GM19023 (cell line): ENCODE measurements at regions not wholly inside any gene's neighbourhood (a gene's known extent, or its start where the extent isn't known, plus 50 kb on each side); places are given as distances from the start of the nearest gene placed in this dataset.
A peak's percentile ranks its signal among the peaks of the same experiment; 100 is the strongest.

Source experiments
- ATAC-seq: cut with Tn5 transposase; IDR thresholded peaks from one replicate; pipeline ENCODE4 v1.9.1; 2021; ENCODE audit warnings: mild to moderate bottlenecking, moderate library complexity; ENCODE audit not compliant: unreplicated experiment

- ATAC-seq = no peak
These were observed 264.6 kb downstream of the TMEM167A start for GRCh38 chr5:82812575-82812974.

GRCh38 chr5:82811490-82811889, 265.7 kb downstream of the TMEM167A start:
- ATAC-seq = no peak

DNA sequence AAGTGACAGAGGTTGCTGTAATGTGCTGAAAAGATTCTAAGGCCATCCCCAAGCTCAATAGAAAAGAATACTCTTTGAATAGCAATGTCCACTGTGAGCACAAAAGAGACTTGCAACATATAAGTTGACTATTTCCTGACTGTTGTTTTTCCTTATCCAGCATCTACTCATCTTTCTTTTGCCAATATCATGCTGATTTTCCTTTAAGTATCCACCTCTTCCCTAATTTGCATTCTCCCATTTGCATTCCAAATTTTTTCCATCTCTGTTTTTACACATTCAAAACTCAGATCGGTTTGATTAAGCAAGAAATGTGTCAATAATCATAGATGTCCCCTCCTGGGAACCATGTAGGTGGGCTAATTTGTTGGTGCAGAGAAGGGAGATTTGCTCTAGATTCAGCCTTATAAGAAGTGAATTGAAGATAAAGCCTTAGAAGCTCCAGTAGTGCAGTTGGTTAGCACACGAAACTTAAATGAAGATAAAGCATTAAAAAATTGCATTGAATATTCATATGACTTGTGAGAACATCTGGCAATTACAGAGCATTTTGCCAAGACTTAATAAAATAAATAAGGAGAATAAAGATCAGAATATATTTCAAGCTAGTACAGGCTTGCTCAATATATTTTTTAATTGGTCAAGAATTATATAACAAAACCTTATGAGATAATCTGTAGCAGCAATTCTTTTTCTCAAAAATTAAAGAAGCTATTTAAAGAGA, 267.6 kb downstream of the TMEM167A start:
- no peak for ATAC-seq

DNA sequence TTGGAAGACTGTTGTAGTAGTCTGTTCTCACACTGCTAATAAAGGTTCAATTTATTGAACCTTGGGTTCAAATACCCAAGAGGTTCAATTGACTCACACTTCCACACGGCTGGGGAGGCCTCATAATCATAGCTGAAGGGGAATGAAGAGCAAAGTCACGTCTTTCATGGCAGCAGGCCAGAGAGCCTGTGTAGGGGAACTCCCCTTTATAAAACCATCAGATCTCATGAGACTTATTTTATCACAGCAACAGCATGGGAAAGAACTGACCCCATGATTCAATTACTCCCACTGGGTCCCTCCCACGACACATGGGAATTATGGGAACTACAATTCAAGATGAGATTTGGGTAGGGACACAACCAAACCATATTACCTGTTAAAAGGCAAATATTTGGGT, 268.2 kb downstream of the TMEM167A start:
- ATAC-seq = no peak

DNA sequence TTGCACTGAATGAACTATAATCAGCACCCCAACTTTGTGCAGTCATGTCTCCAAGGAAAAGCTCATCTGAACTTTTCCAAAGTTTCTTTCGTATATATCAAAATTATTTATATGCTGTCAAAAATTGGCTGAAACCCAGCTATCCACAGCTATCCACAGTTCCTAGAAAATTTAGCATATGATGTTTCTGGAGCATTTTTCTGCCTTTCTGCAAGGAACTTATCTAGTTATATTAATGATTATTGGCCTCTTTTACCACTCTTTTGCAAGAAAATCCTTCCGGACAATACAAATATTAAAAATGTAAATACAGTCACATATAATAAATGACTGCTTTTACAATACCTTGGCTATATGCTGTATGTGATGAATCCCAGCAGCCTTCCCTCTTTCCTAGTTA, 270.2 kb downstream of the TMEM167A start:
- ATAC-seq = no peak

DNA sequence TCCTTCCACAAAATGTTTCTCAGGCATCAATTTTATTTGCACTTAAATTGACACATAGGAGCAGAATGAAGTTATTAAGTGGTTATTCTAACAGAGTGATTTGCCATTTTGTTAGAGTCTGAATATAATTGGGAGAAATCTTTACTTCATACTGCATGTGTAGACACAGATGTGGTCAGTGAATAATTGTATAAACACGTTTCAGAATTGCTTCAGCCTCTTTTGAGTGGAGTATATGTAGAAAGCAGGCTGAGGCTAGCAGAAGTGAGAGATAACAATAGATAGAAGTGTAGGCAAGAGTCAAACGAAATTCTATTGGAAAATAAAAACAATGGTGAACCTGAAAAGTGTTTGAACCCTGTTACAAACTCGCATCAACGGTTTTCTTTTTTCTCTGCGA, 270.7 kb downstream of the TMEM167A start:
- ATAC-seq = no peak

DNA sequence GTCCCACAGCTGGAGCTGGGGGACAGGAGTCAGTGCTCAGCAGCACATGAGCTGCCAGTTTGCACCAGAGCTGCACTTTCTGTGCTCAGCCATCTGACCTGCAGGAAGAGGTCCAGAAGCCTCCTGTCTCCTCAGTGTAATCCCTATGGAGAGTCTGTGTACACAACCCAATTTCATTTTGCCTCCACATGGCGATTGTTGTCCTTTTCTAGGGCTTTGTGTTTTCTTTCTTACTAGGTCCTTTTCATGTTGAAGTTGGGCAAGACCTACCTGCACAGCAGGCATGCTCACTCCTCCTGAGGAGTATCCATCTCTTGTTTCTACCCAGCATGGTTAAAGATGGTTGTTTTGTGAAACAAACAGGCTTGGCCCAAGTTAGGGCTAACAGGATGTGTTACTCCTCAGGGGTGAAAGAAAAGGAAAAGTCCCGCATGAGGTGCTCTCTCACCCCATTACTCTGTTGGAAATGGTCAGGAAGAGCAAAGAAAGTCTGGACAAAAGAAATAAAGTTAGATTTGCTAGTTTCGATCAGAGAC, 273.0 kb downstream of the TMEM167A start:
- ATAC-seq = no peak

- peak; percentile 55 for ATAC-seq
These were observed 274.2 kb downstream of the TMEM167A start for GRCh38 chr5:82802954-82803353.

DNA sequence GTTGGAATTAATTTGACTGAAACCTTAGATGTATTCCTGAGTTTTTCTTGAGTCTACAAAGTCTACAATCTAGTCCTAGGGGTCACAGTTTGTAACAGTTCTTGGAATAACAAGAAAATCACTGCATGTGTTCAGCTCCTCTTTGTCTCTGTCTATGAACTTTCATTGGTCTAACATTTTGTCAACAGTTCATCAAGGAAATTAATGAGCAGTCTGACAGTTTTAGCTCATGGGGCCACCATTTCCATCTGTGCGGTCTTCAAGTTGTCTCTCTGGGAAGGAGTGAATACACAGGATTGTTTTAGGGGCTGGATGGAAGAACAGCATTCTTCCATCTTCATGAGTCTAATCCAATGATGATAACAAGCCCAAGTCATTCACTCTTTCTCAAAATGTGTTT, 276.4 kb downstream of the TMEM167A start:
- no peak for ATAC-seq

DNA sequence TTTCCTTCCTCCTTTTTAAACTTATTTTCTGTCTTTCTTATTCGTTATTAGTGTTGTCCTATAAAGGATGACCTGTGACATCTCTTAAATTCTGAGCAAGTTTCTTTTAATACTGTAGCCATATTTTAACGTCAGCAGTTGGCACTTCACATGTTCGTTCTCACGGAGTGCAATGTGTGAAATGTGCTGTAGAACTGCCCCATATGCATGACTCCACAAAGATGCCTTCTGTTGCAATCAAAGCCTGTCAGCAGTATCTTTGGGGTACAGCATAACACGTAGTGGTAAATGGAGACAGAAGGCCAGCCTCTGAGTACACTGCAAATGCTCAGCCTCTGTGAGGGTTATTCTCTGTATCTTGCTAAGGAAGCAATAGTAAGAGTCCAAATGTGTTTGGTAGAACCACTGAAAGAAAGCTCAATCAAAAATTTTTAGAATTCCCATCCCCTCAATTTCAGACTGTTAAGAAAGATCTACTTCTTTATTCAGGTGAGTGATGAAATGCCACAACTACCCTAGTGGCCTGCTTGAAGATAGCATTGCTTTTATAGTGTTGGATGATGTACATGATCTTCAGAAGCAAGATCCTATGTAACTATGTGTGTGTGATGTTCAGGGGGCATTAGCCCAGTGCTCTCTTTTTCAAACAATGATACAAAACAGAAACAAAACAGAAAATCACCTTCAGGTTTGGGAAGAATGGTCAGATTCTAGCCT, 277.7 kb downstream of the TMEM167A start:
- no peak for ATAC-seq

DNA sequence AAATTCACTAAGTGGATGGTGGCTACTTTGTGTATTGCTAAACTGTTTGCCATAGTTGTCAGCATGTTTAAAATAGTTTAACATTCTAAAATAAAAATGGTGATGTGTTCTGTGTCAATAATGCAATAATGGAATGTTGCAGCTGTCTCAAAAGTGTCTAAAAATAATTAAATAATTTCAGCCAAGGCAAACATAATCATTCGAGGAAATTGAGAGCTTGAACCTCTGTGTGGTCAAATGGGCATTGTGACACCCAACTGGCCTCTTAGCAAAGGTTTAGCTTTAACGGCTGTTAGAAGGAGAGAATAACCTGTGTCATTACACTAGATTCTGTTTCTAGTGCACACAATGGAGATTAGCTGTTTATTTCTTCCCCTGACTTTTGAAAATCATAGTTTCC, 278.5 kb downstream of the TMEM167A start:
- ATAC-seq = no peak

DNA sequence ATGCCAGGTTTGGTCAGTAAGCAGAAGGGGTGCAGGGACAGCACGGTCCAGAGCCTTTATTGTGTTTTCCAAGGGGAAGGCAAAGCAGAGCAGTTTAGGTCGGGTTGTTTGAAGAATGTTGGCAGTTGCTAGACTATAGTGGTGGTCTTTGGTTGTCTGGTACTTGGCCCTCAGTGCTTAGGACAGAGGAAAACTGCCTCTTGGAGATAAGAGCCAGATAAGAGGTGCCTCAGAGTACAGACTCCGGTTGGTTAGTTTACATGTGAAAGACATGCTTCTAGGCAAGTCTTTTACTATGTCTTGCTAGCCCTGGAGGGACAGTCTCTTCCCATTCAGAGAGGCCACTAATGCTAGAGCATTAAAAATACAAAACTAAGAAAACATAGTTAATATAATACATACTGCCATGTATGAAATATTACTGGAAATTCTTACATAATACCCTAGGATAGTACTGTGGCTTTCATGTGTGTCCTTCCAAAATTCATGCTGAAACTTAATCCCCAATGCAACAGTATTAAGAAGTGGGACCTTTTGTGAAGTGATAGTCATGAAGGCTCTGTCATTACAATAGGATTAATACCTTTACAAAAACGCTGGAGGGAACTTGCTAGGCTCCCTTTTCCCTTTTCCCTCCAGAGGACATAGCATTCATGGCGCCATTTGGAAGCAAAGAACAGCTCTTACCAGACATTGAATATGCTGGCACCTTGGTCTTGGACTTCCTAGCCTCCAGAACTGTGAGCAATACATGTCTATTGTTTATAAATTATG, 280.4 kb downstream of the TMEM167A start:
- no peak for ATAC-seq

- ATAC-seq = no peak
These were observed 282.3 kb downstream of the TMEM167A start for GRCh38 chr5:82794876-82795275.

- no peak for ATAC-seq
These were observed 283.3 kb downstream of the TMEM167A start for GRCh38 chr5:82793808-82794419.

DNA sequence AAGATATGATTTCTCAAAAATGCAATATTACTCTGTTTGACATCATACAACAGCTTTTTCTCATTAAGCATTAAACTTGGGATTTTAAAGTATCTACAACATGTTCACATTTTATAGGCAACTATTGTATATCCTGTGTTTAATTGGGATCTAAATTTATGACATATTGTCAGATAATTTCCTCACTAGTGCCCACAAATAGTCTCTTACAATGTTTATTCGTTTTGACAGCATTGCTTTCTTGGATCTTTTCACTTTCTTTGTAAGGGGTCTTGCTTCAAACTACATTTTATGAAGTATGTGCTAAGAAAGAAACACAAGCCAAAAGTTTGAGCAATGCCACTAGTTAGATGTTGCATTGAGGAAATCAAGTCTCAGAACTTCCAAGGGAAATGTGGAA, 285.1 kb downstream of the TMEM167A start:
- ATAC-seq = no peak

DNA sequence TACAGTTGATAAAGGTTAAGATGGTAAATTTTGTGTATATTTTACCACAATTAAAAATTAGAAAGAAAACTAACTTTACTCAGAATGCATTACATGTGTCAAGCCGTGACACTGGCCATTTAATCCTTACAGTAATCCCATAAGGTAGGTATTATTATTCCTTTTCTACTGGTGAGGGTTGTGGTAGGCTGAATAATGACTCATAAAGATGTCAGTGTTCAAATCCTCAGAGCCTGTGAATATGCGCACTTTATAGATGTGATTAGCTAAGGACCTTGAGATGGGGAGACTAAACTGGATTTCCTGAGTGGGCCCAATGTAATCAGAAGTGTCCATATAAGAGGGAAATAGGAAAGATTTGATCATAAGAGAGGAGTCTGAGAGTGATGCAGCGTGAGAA, 288.1 kb downstream of the TMEM167A start:
- ATAC-seq = no peak

DNA sequence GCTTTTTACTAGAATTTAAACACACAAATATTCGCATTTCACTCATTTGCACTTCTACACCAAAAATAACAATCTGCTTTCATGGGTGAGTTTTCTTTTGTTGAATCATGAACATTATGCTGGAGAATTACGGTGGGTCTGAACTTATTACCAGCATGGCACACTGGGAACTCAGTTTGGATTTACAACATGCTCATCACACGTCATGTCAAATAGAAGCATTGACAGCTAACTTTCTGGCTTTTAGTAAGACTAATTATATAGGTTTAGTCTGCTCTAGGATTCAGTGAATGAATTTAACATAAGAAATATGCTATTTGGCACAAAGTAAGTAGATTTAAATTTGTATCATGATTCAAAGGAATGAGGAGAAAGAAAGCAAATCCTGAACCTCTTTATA, 290.4 kb downstream of the TMEM167A start:
- ATAC-seq = no peak

DNA sequence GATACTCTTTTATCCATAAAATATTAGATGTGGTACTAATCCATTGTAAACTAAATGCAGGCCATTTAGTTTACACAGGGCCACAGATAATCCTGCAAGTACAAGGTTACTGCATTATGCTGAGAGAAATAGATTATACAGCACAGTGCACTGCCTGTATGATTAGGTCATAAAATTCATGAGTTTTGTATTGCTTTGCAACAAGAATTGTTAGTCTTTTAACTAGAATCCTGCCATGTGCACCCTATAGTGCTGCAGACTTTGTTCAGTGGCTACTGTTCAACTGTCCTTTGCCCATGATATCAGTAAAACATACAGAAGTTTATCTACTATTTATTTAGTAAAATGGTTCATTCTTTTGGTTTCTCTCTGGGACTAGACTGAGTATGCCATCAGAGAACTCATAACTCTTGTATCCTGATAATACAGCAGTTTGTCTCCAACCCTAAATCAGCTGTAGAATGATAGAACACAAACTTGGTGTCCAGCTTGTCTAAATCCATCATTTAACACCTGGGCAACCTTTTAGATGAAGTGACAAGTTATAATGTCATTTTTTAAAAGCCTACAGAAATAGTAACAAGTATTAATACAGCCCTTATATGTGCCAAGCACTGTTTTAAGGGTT, 291.2 kb downstream of the TMEM167A start:
- no peak for ATAC-seq

GRCh38 chr5:82785456-82785855, 291.7 kb downstream of the TMEM167A start:
- ATAC-seq = no peak

DNA sequence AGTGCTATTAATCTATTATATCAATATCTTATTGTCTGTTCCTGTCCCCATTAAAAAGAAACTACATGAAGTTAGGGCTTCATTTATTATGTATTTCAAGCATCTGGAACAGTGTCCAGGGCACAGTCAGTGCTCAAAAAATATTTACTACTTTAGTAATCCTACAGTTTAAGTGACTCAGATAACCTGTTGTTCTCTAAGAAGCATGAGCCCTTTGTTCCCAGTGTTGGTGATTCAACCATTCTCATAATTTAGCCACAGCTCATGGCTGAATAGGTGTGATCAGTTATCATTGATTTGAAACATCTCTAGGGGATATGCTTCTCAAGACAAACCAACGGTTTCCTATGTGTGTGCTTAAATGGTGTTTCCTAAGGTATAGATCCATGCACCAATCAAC, 292.7 kb downstream of the TMEM167A start:
- no peak for ATAC-seq

DNA sequence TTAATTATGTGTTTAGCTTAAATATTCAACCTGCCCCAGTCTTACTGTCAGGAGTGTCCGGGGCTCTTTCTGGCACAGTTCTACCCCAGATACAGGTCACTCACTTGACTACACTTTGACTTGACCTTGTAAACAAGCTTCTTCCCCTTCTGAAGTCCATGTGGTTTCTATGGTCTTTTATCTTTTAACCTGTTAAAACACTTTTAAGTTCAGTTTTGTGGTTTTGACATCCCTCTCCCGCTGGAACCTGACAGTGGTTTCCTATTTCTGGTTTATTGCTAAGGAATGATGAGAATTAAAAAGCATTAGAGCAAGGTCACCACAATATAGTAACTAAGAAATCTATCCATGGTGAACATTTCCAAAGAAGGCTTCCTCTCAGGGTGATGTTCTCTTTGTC, 300.1 kb downstream of the TMEM167A start:
- no peak for ATAC-seq
